Panc1 (cell line): ENCODE measurements at regions not wholly inside any gene's neighbourhood (a gene's known extent, or its start where the extent isn't known, plus 50 kb on each side); places are given as distances from the start of the nearest gene placed in this dataset.

Experiments used
- POLR2AphosphoS5 ChIP-seq: IDR thresholded peaks from 2 replicates; pipeline ENCODE4 v1.6.1; 2012; ENCODE audit warnings: mild to moderate bottlenecking, low read depth, low read length, moderate library complexity
- SIN3A ChIP-seq: IDR thresholded peaks from 2 replicates; pipeline ENCODE4 v1.6.1; 2012; ENCODE audit warnings: low read depth, mild to moderate bottlenecking, low read length, moderate library complexity, borderline replicate concordance; ENCODE audit not compliant: insufficient read depth
- TCF7L2 ChIP-seq: IDR thresholded peaks from 2 replicates; pipeline ENCODE4 v1.6.1; 2011; ENCODE audit warnings: mild to moderate bottlenecking, low read depth, low read length, inconsistent platforms
- TF ChIP-seq, protein P1 (sequence below): fragments of 450-650 bp; IDR thresholded peaks from 2 replicates; pipeline ENCODE4 v1.5.1; 2017; ENCODE audit warnings: mild to moderate bottlenecking

DNA sequence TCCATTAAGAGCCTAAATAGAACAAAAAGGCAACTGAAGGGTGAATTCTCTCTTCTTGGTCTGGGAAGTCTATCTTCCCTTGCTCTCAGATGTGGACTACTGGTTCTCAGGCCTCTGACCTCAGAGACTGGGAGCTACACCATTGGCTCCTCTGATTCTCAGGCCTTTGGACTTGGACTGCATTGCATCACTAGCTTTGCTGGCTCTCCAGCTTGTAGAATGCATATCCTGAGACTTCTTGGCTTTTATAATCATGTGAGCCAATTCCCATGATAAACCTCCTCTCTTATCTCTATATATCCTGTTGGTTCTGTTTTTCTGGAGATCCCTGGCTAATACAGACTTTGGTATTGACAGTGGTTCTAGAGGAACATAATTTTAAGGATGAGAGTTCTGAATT is 89.8 kb downstream of the PSAT1 start:
- TF ChIP-seq, protein P1, sequence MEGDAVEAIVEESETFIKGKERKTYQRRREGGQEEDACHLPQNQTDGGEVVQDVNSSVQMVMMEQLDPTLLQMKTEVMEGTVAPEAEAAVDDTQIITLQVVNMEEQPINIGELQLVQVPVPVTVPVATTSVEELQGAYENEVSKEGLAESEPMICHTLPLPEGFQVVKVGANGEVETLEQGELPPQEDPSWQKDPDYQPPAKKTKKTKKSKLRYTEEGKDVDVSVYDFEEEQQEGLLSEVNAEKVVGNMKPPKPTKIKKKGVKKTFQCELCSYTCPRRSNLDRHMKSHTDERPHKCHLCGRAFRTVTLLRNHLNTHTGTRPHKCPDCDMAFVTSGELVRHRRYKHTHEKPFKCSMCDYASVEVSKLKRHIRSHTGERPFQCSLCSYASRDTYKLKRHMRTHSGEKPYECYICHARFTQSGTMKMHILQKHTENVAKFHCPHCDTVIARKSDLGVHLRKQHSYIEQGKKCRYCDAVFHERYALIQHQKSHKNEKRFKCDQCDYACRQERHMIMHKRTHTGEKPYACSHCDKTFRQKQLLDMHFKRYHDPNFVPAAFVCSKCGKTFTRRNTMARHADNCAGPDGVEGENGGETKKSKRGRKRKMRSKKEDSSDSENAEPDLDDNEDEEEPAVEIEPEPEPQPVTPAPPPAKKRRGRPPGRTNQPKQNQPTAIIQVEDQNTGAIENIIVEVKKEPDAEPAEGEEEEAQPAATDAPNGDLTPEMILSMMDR, result no peak
- TF ChIP-seq SIN3A (no peak), POLR2AphosphoS5 (no peak), TCF7L2 (no peak)
